A549 (cell line): ENCODE measurements at regions not wholly inside any gene's neighbourhood (a gene's known extent, or its start where the extent isn't known, plus 50 kb on each side); places are given as distances from the start of the nearest gene placed in this dataset.

Experiments
- BCL3 ChIP-seq: fragments of >200 bp; sonication (Bioruptor Twin); formaldehyde crosslinking; IDR thresholded peaks from 3 replicates; pipeline ENCODE4 v1.6.1; 2016
- CTCF ChIP-seq: fragments of >200 bp; sonication (Bioruptor Twin); formaldehyde crosslinking; IDR thresholded peaks from 3 replicates; pipeline ENCODE4 v1.5.1; 2016
- MYC ChIP-seq: IDR thresholded peaks from 2 replicates; pipeline ENCODE4 v1.6.1; 2012; ENCODE audit warnings: mild to moderate bottlenecking, inconsistent platforms, low read length, improper control_type of control experiment, borderline replicate concordance
- POLR2A ChIP-seq: IDR thresholded peaks from 2 replicates; pipeline ENCODE4 v1.6.1; 2012; ENCODE audit warnings: mild to moderate bottlenecking, low read length

- TF ChIP-seq CTCF: no peak
- TF ChIP-seq MYC: no peak
- no peak for TF ChIP-seq BCL3
- TF ChIP-seq POLR2A: no peak
These were observed 108.5 kb upstream of the NLGN1 start for GRCh38 chr3:173289072-173289471.
